IMR-90 (cell line): ENCODE measurements at regions not wholly inside any gene's neighbourhood (a gene's known extent, or its start where the extent isn't known, plus 50 kb on each side); places are given as distances from the start of the nearest gene placed in this dataset.

Experiments used
- ATAC-seq: fragments of 200-7000 bp; cut with Tn5 transposase; 2 replicates; pipeline ENCODE4 v1.9.1; 2020; ENCODE audit warnings: low read depth, mild to moderate bottlenecking, moderate library complexity
- BruUV-seq: library from RNA; stranded (reverse); fragments of 400-500 nt; replicated peaks from 2 replicates; lab custom pipeline; 2021; lab: Mats Ljungman, UMichigan
- CTCF ChIA-PET: fragments of 300-600 bp; formaldehyde crosslinking; extraction: SDS; loops from one replicate; lab custom pipeline; 2021; ENCODE audit warnings: antibody characterized with exemption; lab: Yijun Ruan, JAX
- POLR2A ChIA-PET: fragments of 300-600 bp; sonication (Branson Sonifier 250); formaldehyde crosslinking; loops from one replicate; lab custom pipeline; 2022; ENCODE audit warnings: antibody characterized with exemption; ENCODE audit not compliant: unreplicated experiment; lab: Charles Lee
- DNase-seq: peaks from one replicate; pipeline ENCODE4 v3.0.0; 2013
- H2AFZ ChIP-seq: replicated peaks from 2 replicates; pipeline ENCODE3; 2013; ENCODE audit warnings: low read length, mild to moderate bottlenecking; ENCODE audit not compliant: poor library complexity
- H2AK5ac ChIP-seq: 2 replicates; pipeline ENCODE4 v1.6.1; 2013; ENCODE audit warnings: low read depth, low read length, inconsistent platforms
- H2AK9ac ChIP-seq: replicated peaks from 2 replicates; pipeline ENCODE3; 2013; ENCODE audit warnings: mild to moderate bottlenecking, low read depth, low read length, moderate library complexity; ENCODE audit not compliant: poor library complexity
- H2BK120ac ChIP-seq: 2 replicates; pipeline ENCODE4 v1.6.1; 2013; ENCODE audit warnings: low read depth, low read length, inconsistent platforms
- H2BK15ac ChIP-seq: 3 replicates; pipeline ENCODE4 v1.6.1; 2013; ENCODE audit warnings: low read depth, low read length, inconsistent platforms
- H2BK20ac ChIP-seq: 2 replicates; pipeline ENCODE4 v1.6.1; 2013; ENCODE audit warnings: low read depth, mild to moderate bottlenecking, inconsistent platforms, low read length, moderate library complexity
- H2BK5ac ChIP-seq: 2 replicates; pipeline ENCODE4 v1.6.1; 2013; ENCODE audit warnings: mild to moderate bottlenecking, low read depth, low read length, inconsistent platforms; ENCODE audit not compliant: poor library complexity, severe bottlenecking
- H3K14ac ChIP-seq: replicated peaks from 2 replicates; pipeline ENCODE4 v1.6.1; 2013; ENCODE audit warnings: low read depth, low read length, inconsistent platforms
- H3K18ac ChIP-seq: 2 replicates; pipeline ENCODE4 v1.6.1; 2013; ENCODE audit warnings: low read depth, low read length, control low read depth
- H3K23ac ChIP-seq: 2 replicates; pipeline ENCODE4 v1.6.1; 2013; ENCODE audit warnings: low read depth, low read length, inconsistent platforms
- H3K27ac ChIP-seq: 2 replicates; pipeline ENCODE4 v1.5.1; 2013; ENCODE audit warnings: mild to moderate bottlenecking, control low read depth, low read length; ENCODE audit not compliant: insufficient read depth
- H3K27me3 ChIP-seq: 2 replicates; pipeline ENCODE4 v1.6.1; 2013; ENCODE audit warnings: low read length; ENCODE audit not compliant: control insufficient read depth, insufficient read depth
- H3K36me3 ChIP-seq: 2 replicates; pipeline ENCODE4 v1.6.1; 2013; ENCODE audit warnings: low read length, mixed read lengths; ENCODE audit not compliant: control insufficient read depth, insufficient read depth
- H3K4ac ChIP-seq: 2 replicates; pipeline ENCODE4 v1.6.1; 2013; ENCODE audit warnings: low read depth, low read length, inconsistent platforms
- H3K4me1 ChIP-seq: 2 replicates; pipeline ENCODE4 v1.6.1; 2013; ENCODE audit warnings: low read length, mixed read lengths; ENCODE audit not compliant: control insufficient read depth, insufficient read depth
- H3K4me2 ChIP-seq: 2 replicates; pipeline ENCODE4 v1.6.1; 2013; ENCODE audit warnings: low read depth, mild to moderate bottlenecking, control low read depth, low read length, moderate library complexity
- H3K4me3 ChIP-seq: 2 replicates; pipeline ENCODE4 v1.5.1; 2013; ENCODE audit warnings: low read depth, mild to moderate bottlenecking, control low read depth, low read length, moderate library complexity; ENCODE audit not compliant: insufficient read depth
- H3K56ac ChIP-seq: 2 replicates; pipeline ENCODE4 v1.6.1; 2013; ENCODE audit warnings: low read length, inconsistent platforms; ENCODE audit not compliant: insufficient read depth; ENCODE audit errors: extremely low read depth
- H3K79me1 ChIP-seq, 2 experiments: 2 replicates each; pipeline ENCODE4 v1.6.1; 2013; ENCODE audit warnings: low read length in 2 of 2, inconsistent platforms in 1 of 2, low read depth in 1 of 2
- H3K9ac ChIP-seq: 2 replicates; pipeline ENCODE4 v1.6.1; 2013; ENCODE audit warnings: low read depth, low read length, control low read depth
- H3K9me1 ChIP-seq: 2 replicates; pipeline ENCODE4 v1.6.1; 2013; ENCODE audit warnings: low read length, inconsistent platforms; ENCODE audit not compliant: insufficient read depth
- H3K9me3 ChIP-seq: 2 replicates; pipeline ENCODE4 v1.6.1; 2013; ENCODE audit warnings: low read length; ENCODE audit not compliant: control insufficient read depth, insufficient read depth
- H4K20me1 ChIP-seq: 2 replicates; pipeline ENCODE4 v1.6.1; 2013; ENCODE audit warnings: low read length, inconsistent platforms; ENCODE audit not compliant: insufficient read depth
- H4K5ac ChIP-seq: 2 replicates; pipeline ENCODE4 v1.6.1; 2013; ENCODE audit warnings: mild to moderate bottlenecking, low read depth, low read length, control low read depth
- H4K8ac ChIP-seq, 2 experiments: 2 replicates each; pipeline ENCODE4 v1.6.1; 2013; ENCODE audit warnings: low read depth in 2 of 2, low read length in 2 of 2, control low read depth in 1 of 2, inconsistent platforms in 1 of 2
- H4K91ac ChIP-seq: 2 replicates; pipeline ENCODE4 v1.6.1; 2013; ENCODE audit warnings: low read depth, low read length, inconsistent platforms; ENCODE audit not compliant: insufficient read depth
- BHLHE40 ChIP-seq: fragments of 150-350 bp; IDR thresholded peaks from 2 replicates; pipeline ENCODE4 v1.6.1; 2016; ENCODE audit warnings: mild to moderate bottlenecking, low read depth, low read length
- CEBPB ChIP-seq: IDR thresholded peaks from 2 replicates; pipeline ENCODE4 v1.6.1; 2012; ENCODE audit warnings: low read depth, low read length, improper control_type of control experiment
- CHD1 ChIP-seq: IDR thresholded peaks from 2 replicates; pipeline ENCODE4 v1.6.1; 2012; ENCODE audit warnings: low read depth, low read length, improper control_type of control experiment
- CTCF ChIP-seq: conservative IDR thresholded peaks from 2 replicates; pipeline ENCODE4 v1.5.1; 2012; ENCODE audit warnings: mild to moderate bottlenecking, low read depth, low read length, improper control_type of control experiment
- ELK1 ChIP-seq: fragments of 150-350 bp; IDR thresholded peaks from 2 replicates; pipeline ENCODE4 v1.6.1; 2016; ENCODE audit warnings: low read depth, mild to moderate bottlenecking, low read length, moderate library complexity, borderline replicate concordance
- FOS ChIP-seq: fragments of 150-350 bp; IDR thresholded peaks from 2 replicates; pipeline ENCODE4 v1.6.1; 2016; ENCODE audit warnings: low read depth, low read length
- MAFK ChIP-seq: IDR thresholded peaks from 2 replicates; pipeline ENCODE4 v1.6.1; 2012; ENCODE audit warnings: low read depth, low read length, improper control_type of control experiment
- MAZ ChIP-seq: IDR thresholded peaks from 2 replicates; pipeline ENCODE4 v1.6.1; 2012; ENCODE audit warnings: low read depth, mild to moderate bottlenecking, low read length, improper control_type of control experiment, moderate library complexity, borderline replicate concordance
- MXI1 ChIP-seq: IDR thresholded peaks from 2 replicates; pipeline ENCODE4 v1.6.1; 2012; ENCODE audit warnings: low read depth, mild to moderate bottlenecking, low read length, moderate library complexity, borderline replicate concordance
- NFE2L2 ChIP-seq: fragments of 150-350 bp; IDR thresholded peaks from 2 replicates; pipeline ENCODE4 v1.6.1; 2016; ENCODE audit warnings: low read depth, mild to moderate bottlenecking, low read length
- POLR2A ChIP-seq: IDR thresholded peaks from 2 replicates; pipeline ENCODE4 v1.6.1; 2012; ENCODE audit warnings: mild to moderate bottlenecking, low read depth, low read length
- RAD21 ChIP-seq: IDR thresholded peaks from 2 replicates; pipeline ENCODE4 v1.6.1; 2012; ENCODE audit warnings: low read length, improper control_type of control experiment
- RCOR1 ChIP-seq: IDR thresholded peaks from 2 replicates; pipeline ENCODE4 v1.6.1; 2012; ENCODE audit warnings: mild to moderate bottlenecking, low read length, improper control_type of control experiment; ENCODE audit not compliant: insufficient replicate concordance
- RFX5 ChIP-seq: IDR thresholded peaks from 2 replicates; pipeline ENCODE4 v1.8.0; 2012; ENCODE audit warnings: low read depth, mild to moderate bottlenecking, low read length, moderate library complexity
- SMC3 ChIP-seq: fragments of 150-350 bp; IDR thresholded peaks from 2 replicates; pipeline ENCODE4 v1.6.1; 2016; ENCODE audit warnings: low read depth, mild to moderate bottlenecking, antibody characterized with exemption, low read length, moderate library complexity
- WGBS, 2 experiments: methylation state at CpG; one replicate each; pipeline versions ENCODE4 v1.1.5 to v1.1.7; 2013; ENCODE audit warnings: missing lambda C conversion rate in 2 of 2; ENCODE audit not compliant: insufficient read length in 1 of 2; ENCODE audit errors: extremely low coverage in 2 of 2; 5-methylcytosine and 5-hydroxymethylcytosine counted together
- dilution Hi-C: fragments of 300-500 bp; cut with HindIII; formaldehyde crosslinking; loops from one replicate; pipeline ENCODE4 v1.14.3; 2018; ENCODE audit warnings: low sequenced_read_pairs; ENCODE audit not compliant: unreplicated experiment
- in situ Hi-C: fragments of 300-500 bp; cut with MboI; formaldehyde crosslinking; loops from 3 replicates; pipeline ENCODE4 v1.14.3; 2019; ENCODE audit warnings: low sequenced_read_pairs, inconsistent platforms, mixed read lengths
- intact Hi-C: fragments of 100-400 bp; cut with micrococcal nuclease; formaldehyde crosslinking; loops from 2 replicates; pipeline ENCODE4 v1.10.0; 2022

GRCh38 chr6:48475275-48475674 lies 364.3 kb upstream of the PTCHD4 start:
- BruUV-seq: no TSS peak
- ChIA-PET CTCF (no interaction called here), POLR2A (no interaction called here)
- H3K56ac ChIP-seq: no peak overlapping the region
- no peak overlapping the region for H2BK120ac ChIP-seq
- no peak overlapping the region for H3K4me2 ChIP-seq
- no peak overlapping the region for H4K5ac ChIP-seq
- intact Hi-C loops: loop anchor here (5.0 kb wide), 1 partner anchor 292 kb away; no protein-coding TSS in a partner anchor
- no peak overlapping the region for H4K91ac ChIP-seq
- H2AK5ac ChIP-seq: no peak overlapping the region
- no peaks in the 10 kb centered on the region for H3K36me3 ChIP-seq
- in situ Hi-C loops: no loop called here
- H2BK15ac ChIP-seq: no peak overlapping the region
- H2BK5ac ChIP-seq: no peak overlapping the region
- no peak overlapping the region for H3K4ac ChIP-seq
- ATAC-seq: no peak
- TF ChIP-seq FOS (no peak), CEBPB (no peak), MXI1 (no peak), RAD21 (no peak), CHD1 (no peak), CTCF (no peak), ELK1 (no peak), MAZ (no peak), MAFK (no peak), SMC3 (no peak), BHLHE40 (no peak), RCOR1 (no peak), NFE2L2 (no peak), RFX5 (no peak), POLR2A (no peak)
- H3K23ac ChIP-seq: no peak overlapping the region
- no peaks in the 10 kb centered on the region for H3K9me3 ChIP-seq
- H3K18ac ChIP-seq: no peak overlapping the region
- no peaks in the 10 kb centered on the region for H3K9me1 ChIP-seq
- no peaks in the 10 kb centered on the region for H4K20me1 ChIP-seq
- no peak overlapping the region for H3K14ac ChIP-seq
- no peak overlapping the region for H3K4me3 ChIP-seq
- DNase-seq: no peak
- H4K8ac ChIP-seq: no peak overlapping the region
- H3K4me1 ChIP-seq: no peaks in the 10 kb centered on the region
- H3K27me3 ChIP-seq: no peaks in the 10 kb centered on the region
- no peak overlapping the region for H2BK20ac ChIP-seq
- H3K79me1 ChIP-seq: no peaks in the 10 kb centered on the region
- H2AK9ac ChIP-seq: no peak overlapping the region
- no peak overlapping the region for H2AFZ ChIP-seq
- H3K27ac ChIP-seq: no peak overlapping the region
- H3K9ac ChIP-seq: no peak overlapping the region
- 83% methylated on average over 1 of the region's 1 CpG; no CpG with 5 or more reads in 1 of the 2 experiments for WGBS, 2 experiments
- dilution Hi-C loops: no loop called here
